ENCODE measurements at regions not wholly inside any gene's neighbourhood (a gene's known extent, or its start where the extent isn't known, plus 50 kb on each side); places are given as distances from the start of the nearest gene placed in this dataset.
"Not testable (repeated sequence)": the region's sequence is repeated elsewhere in the genome, so short reads cannot be mapped to it uniquely, and the experiment has no call there.

- no peak for DNase-seq
Observed at GRCh38 chr14:86943391-86944365, 1049.3 kb downstream of the GALC start.

GRCh38 chr14:86942936-86943335, 1050.0 kb downstream of the GALC start:
- DNase-seq: no peak

GRCh38 chr14:86940106-86940505, 1052.9 kb downstream of the GALC start:
- DNase-seq: no peak

GRCh38 chr14:86938320-86938719, 1054.7 kb downstream of the GALC start:
- no peak for DNase-seq

- DNase-seq: no peak
Observed at GRCh38 chr14:86936556-86936955, 1056.4 kb downstream of the GALC start.

- no peak for DNase-seq
Observed at GRCh38 chr14:86935241-86935885, 1057.6 kb downstream of the GALC start.

- DNase-seq: no peak
Observed at GRCh38 chr14:86933958-86934595, 1058.9 kb downstream of the GALC start.

GRCh38 chr14:86933460-86933859, 1059.5 kb downstream of the GALC start:
- DNase-seq: no peak

- DNase-seq: no peak
Observed at GRCh38 chr14:86915406-86915805, 1077.6 kb downstream of the GALC start.

- DNase-seq: no peak
Observed at GRCh38 chr14:86912709-86913108, 1080.3 kb downstream of the GALC start.

- no peak for DNase-seq
Observed at GRCh38 chr14:86911486-86911885, 1081.5 kb downstream of the GALC start.

GRCh38 chr14:86905386-86905926, 1087.5 kb downstream of the GALC start:
- DNase-seq: not testable (repeated sequence)

- no peak for DNase-seq
Observed at GRCh38 chr14:86902176-86902950, 1090.6 kb downstream of the GALC start.

- no peak for DNase-seq
Observed at GRCh38 chr14:86897704-86898513, 1095.1 kb downstream of the GALC start.

- DNase-seq: no peak
Observed at GRCh38 chr14:86897224-86897623, 1095.8 kb downstream of the GALC start.

- no peak for DNase-seq
Observed at GRCh38 chr14:86896701-86897100, 1096.3 kb downstream of the GALC start.

GRCh38 chr14:86892152-86892956, 1100.6 kb downstream of the GALC start:
- DNase-seq: no peak

- no peak for DNase-seq
Observed at GRCh38 chr14:86885280-86885679, 1107.7 kb downstream of the GALC start.

GRCh38 chr14:86884498-86884897, 1108.5 kb downstream of the GALC start:
- no peak for DNase-seq

GRCh38 chr14:86882818-86883217, 1110.2 kb downstream of the GALC start:
- DNase-seq: no peak

GRCh38 chr14:86865934-86866333, 1127.0 kb downstream of the GALC start:
- DNase-seq: no peak
